Uterus (tissue), 3 donors: ENCODE measurements at regions not wholly inside any gene's neighbourhood (a gene's known extent, or its start where the extent isn't known, plus 50 kb on each side); places are given as distances from the start of the nearest gene placed in this dataset.
"Not testable (repeated sequence)": the region's sequence is repeated elsewhere in the genome, so short reads cannot be mapped to it uniquely, and the experiment has no call there.

ENCODE experiments used
- DNase-seq, 2 donors: peaks; one replicate each; pipeline ENCODE4 v3.0.0-alpha.2; 2019 to 2020
- H3K27ac ChIP-seq, 2 donors: fragments of 200-600 bp; sonication (generic); 1 replicate in 1 of 2; 2 replicates in 1 of 2; pipeline ENCODE4 v1.5.1; 2016 to 2018
- H3K27me3 ChIP-seq, 2 donors: fragments of 200-600 bp; sonication (generic); one replicate each; pipeline ENCODE4 v1.5.1; 2018 to 2019; ENCODE audit warnings: control low read depth in 1 of 2
- H3K36me3 ChIP-seq, 2 donors: fragments of 200-600 bp; sonication (generic); one replicate each; pipeline ENCODE4 v1.5.1; 2019; ENCODE audit warnings: control low read depth in 1 of 2
- H3K4me1 ChIP-seq, 2 donors: fragments of 200-600 bp; sonication (generic); one replicate each; pipeline ENCODE4 v1.5.1; 2018 to 2019; ENCODE audit warnings: control low read depth in 1 of 2
- H3K4me3 ChIP-seq, 2 donors: fragments of 200-600 bp; sonication (generic); 1 replicate in 1 of 2; 2 replicates in 1 of 2; pipeline ENCODE4 v1.5.1; 2018 to 2019; ENCODE audit warnings: mild to moderate bottlenecking in 1 of 2
- H3K9me3 ChIP-seq, 2 donors: fragments of 200-600 bp; sonication (generic); one replicate each; pipeline ENCODE4 v1.5.1; 2019; ENCODE audit warnings: control low read depth in 1 of 2
- CTCF ChIP-seq, 4 experiments: fragments of 200-600 bp in 2 of 4; fragments of 450-650 bp in 2 of 4; sonication (generic) in 2 of 4; IDR thresholded peaks; one replicate each; pipeline ENCODE4 v1.5.1; 2016 to 2019; ENCODE audit warnings: antibody characterized with exemption in 4 of 4, mild to moderate bottlenecking in 2 of 4, moderate library complexity in 1 of 4
- POLR2A ChIP-seq, 2 donors: fragments of 450-650 bp; IDR thresholded peaks; one replicate each; pipeline ENCODE4 v1.6.1; 2016; ENCODE audit warnings: antibody characterized with exemption in 2 of 2, mild to moderate bottlenecking in 1 of 2, moderate library complexity in 1 of 2
- intact Hi-C: fragments of 100-400 bp; cut with DNase I; formaldehyde crosslinking; loops from one replicate; pipeline ENCODE4 v1.15.1; 2023; ENCODE audit warnings: low total_unique reads
- donor health status: DM: yes; HTN: yes; CAD: no.

GRCh38 chr1:37181425-37181824, 147.1 kb upstream of the GRIK3 start:
- no peak for DNase-seq
- intact Hi-C loops = no loop called here
- TF ChIP-seq CTCF (IDR thresholded peaks at IDR 0.05) (no peak), POLR2A (IDR thresholded peaks at IDR 0.05) (no peak)

GRCh38 chr1:37184789-37185188, 150.5 kb upstream of the GRIK3 start:
- Histone ChIP-seq H3K4me3 (no peak overlapping the region), H3K27me3 (no peaks in the 10 kb centered on the region), H3K9me3 (no peaks in the 10 kb centered on the region), H3K4me1 (no peaks in the 10 kb centered on the region), H3K27ac (no peak overlapping the region), H3K36me3 (no peaks in the 10 kb centered on the region)
- no peak for TF ChIP-seq POLR2A (IDR thresholded peaks at IDR 0.05)
- no peak for TF ChIP-seq CTCF (IDR thresholded peaks at IDR 0.05)
- intact Hi-C loops = no loop called here
- no peak for DNase-seq

More at GRCh38 chr1:37181425-37181824, 147.1 kb upstream of the GRIK3 start:
- no peaks in the 10 kb centered on the region for H3K36me3 ChIP-seq
- H3K4me3 ChIP-seq = no peak overlapping the region
- H3K4me1 ChIP-seq = no peaks in the 10 kb centered on the region
- H3K9me3 ChIP-seq = no peaks in the 10 kb centered on the region
- no peaks in the 10 kb centered on the region for H3K27me3 ChIP-seq
- no peak overlapping the region for H3K27ac ChIP-seq

GRCh38 chr1:37186246-37186756, 152.0 kb upstream of the GRIK3 start:
- no peaks in the 10 kb centered on the region for H3K27me3 ChIP-seq
- no peaks in the 10 kb centered on the region for H3K4me1 ChIP-seq
- no peaks in the 10 kb centered on the region for H3K36me3 ChIP-seq
- no peak for TF ChIP-seq CTCF (IDR thresholded peaks at IDR 0.05)
- no peak for TF ChIP-seq POLR2A (IDR thresholded peaks at IDR 0.05)
- no peak overlapping the region for H3K27ac ChIP-seq
- H3K9me3 ChIP-seq = no peaks in the 10 kb centered on the region
- no peak overlapping the region for H3K4me3 ChIP-seq
- DNase-seq = no peak
- intact Hi-C loops = no loop called here

GRCh38 chr1:37189111-37189510, 154.8 kb upstream of the GRIK3 start:
- TF ChIP-seq POLR2A (IDR thresholded peaks at IDR 0.05) (no peak), CTCF (IDR thresholded peaks at IDR 0.05) (no peak)
- DNase-seq = no peak
- Histone ChIP-seq H3K36me3 (no peaks in the 10 kb centered on the region), H3K9me3 (no peaks in the 10 kb centered on the region), H3K4me1 (no peaks in the 10 kb centered on the region), H3K27me3 (no peaks in the 10 kb centered on the region), H3K27ac (no peak overlapping the region), H3K4me3 (no peak overlapping the region)
- intact Hi-C loops = no loop called here

GRCh38 chr1:37197411-37197810, 163.1 kb upstream of the GRIK3 start:
- TF ChIP-seq CTCF (IDR thresholded peaks at IDR 0.05) (no peak), POLR2A (IDR thresholded peaks at IDR 0.05) (no peak)
- H3K9me3 ChIP-seq = no peaks in the 10 kb centered on the region
- H3K36me3 ChIP-seq = no peaks in the 10 kb centered on the region
- H3K4me3 ChIP-seq = no peak overlapping the region
- no peaks in the 10 kb centered on the region for H3K4me1 ChIP-seq
- H3K27me3 ChIP-seq = no peaks in the 10 kb centered on the region
- no peak overlapping the region for H3K27ac ChIP-seq
- no peak for DNase-seq
- intact Hi-C loops = no loop called here

GRCh38 chr1:37214305-37214704, 180.0 kb upstream of the GRIK3 start:
- H3K9me3 ChIP-seq, H3K4me1 ChIP-seq, H3K36me3 ChIP-seq, H3K27ac ChIP-seq, DNase-seq, H3K27me3 ChIP-seq, H3K4me3 ChIP-seq, intact Hi-C loops: not testable (repeated sequence)
